ENCODE measurements at regions not wholly inside any gene's neighbourhood (a gene's known extent, or its start where the extent isn't known, plus 50 kb on each side); places are given as distances from the start of the nearest gene placed in this dataset.

DNA sequence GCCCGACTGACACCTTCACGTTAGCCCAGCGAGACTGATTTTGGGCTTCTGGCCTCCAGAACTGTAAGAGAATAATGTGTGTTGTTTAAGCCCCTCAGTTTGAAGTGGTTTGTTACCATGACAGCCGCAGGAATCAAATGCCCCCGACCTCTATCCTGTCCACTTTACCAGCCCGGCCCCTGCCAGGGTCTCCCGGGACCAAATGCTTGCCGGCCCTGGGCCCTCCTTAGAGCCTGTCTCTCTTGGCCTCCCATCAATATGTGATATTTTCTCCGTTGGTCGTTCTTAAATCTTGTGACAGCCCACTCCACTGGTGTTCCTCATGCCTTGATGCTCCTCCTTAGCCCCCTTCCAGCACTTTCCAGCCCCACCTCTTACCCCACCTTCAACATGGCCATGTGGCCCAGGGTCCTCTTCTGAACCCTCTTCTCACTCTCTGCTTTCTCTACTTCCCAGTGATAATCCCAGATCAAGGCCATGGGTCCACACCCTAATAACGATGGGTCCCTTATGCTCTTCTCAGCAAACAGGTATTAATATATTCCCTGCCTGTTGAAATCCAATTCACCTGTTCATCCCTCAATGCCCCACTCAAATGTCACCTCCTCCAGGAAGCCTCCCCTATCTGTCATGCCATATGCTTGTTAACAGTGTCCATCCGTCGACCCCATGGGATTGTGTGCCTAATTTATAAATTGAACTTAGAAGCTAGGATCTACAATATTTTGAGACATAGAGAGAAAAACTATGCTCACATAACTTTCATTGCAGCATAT is 192.8 kb downstream of the ZFP36L2 start:
- TF ChIP-seq, protein P1, sequence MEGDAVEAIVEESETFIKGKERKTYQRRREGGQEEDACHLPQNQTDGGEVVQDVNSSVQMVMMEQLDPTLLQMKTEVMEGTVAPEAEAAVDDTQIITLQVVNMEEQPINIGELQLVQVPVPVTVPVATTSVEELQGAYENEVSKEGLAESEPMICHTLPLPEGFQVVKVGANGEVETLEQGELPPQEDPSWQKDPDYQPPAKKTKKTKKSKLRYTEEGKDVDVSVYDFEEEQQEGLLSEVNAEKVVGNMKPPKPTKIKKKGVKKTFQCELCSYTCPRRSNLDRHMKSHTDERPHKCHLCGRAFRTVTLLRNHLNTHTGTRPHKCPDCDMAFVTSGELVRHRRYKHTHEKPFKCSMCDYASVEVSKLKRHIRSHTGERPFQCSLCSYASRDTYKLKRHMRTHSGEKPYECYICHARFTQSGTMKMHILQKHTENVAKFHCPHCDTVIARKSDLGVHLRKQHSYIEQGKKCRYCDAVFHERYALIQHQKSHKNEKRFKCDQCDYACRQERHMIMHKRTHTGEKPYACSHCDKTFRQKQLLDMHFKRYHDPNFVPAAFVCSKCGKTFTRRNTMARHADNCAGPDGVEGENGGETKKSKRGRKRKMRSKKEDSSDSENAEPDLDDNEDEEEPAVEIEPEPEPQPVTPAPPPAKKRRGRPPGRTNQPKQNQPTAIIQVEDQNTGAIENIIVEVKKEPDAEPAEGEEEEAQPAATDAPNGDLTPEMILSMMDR (IDR thresholded peaks at IDR 0.05), result no peak
- TF ChIP-seq POLR2A (IDR thresholded peaks at IDR 0.05), result no peak
